ENCODE measurements at regions not wholly inside any gene's neighbourhood (a gene's known extent, or its start where the extent isn't known, plus 50 kb on each side); places are given as distances from the start of the nearest gene placed in this dataset.

DNA sequence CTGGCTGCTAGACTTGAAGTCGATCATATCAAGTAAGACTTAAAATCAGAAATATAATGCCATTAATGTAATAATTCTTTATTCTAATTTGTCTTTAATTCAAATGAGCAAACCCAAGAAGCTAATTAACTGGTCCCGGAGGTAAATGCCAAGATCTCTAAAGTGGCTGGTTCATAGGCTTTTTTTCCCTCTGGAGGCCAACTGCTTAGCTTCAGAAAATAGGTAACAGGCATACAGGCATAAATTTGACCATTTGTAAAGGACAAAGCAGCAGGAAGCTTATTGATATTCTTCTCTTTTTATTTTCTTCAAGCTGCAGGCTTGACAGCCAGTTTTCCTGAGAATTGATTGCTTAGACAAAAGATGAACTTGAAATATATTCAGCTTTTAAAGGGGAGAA is 158.6 kb upstream of the RAP2B start:
- intact Hi-C loops (cut with DNase I): no loop called here
- no peak for FAIRE-seq
- TF ChIP-seq, protein P1, sequence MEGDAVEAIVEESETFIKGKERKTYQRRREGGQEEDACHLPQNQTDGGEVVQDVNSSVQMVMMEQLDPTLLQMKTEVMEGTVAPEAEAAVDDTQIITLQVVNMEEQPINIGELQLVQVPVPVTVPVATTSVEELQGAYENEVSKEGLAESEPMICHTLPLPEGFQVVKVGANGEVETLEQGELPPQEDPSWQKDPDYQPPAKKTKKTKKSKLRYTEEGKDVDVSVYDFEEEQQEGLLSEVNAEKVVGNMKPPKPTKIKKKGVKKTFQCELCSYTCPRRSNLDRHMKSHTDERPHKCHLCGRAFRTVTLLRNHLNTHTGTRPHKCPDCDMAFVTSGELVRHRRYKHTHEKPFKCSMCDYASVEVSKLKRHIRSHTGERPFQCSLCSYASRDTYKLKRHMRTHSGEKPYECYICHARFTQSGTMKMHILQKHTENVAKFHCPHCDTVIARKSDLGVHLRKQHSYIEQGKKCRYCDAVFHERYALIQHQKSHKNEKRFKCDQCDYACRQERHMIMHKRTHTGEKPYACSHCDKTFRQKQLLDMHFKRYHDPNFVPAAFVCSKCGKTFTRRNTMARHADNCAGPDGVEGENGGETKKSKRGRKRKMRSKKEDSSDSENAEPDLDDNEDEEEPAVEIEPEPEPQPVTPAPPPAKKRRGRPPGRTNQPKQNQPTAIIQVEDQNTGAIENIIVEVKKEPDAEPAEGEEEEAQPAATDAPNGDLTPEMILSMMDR (IDR thresholded peaks at IDR 0.05; ENCODE audit: borderline replicate concordance, extremely low read depth, insufficient read depth): no peak
- Histone ChIP-seq H3K27me3 (ENCODE audit: control insufficient read depth, insufficient read depth, low read length) (no peaks in the 10 kb centered on the region), H3K9me3 (ENCODE audit: control insufficient read depth in 2 of 3, insufficient read depth in 1 of 3, low read length in 3 of 3) (no peaks in the 10 kb centered on the region), H3K27ac (ENCODE audit: low read depth in 2 of 2, low read length in 2 of 2) (no peak overlapping the region), H3K4me3 (ENCODE audit: low read length in 3 of 3) (no peak overlapping the region), H3K4me1 (ENCODE audit: control insufficient read depth in 2 of 3, insufficient read depth in 2 of 3, low read depth in 1 of 3, low read length in 3 of 3) (no peaks in the 10 kb centered on the region), H3K36me3 (ENCODE audit: control insufficient read depth in 2 of 3, insufficient read depth in 3 of 3, low read length in 3 of 3) (no peaks in the 10 kb centered on the region), H3K9ac (ENCODE audit: low read length in 3 of 3) (no peak overlapping the region)
- DNase-seq: no peak

DNA sequence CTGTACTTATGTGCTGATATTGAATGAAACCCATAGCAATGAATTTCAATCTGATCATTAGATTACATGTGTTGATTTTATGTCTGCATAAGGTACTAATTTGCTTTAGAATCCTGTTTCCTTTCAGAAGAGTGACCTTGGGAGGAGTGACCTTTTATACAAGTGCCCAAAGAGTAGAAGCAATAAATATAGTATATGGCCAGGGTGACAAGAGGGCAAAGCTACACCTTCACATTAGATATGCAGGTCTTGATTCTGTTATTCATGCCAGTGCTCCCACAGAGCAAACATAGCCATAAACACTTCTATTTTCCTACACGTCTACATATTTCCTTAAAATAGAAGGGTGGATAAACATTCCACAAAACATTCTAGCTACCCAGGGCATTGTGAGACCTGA is 158.2 kb upstream of the RAP2B start:
- Histone ChIP-seq H3K4me1 (ENCODE audit: control insufficient read depth in 2 of 3, insufficient read depth in 2 of 3, low read depth in 1 of 3, low read length in 3 of 3) (no peaks in the 10 kb centered on the region), H3K27me3 (ENCODE audit: control insufficient read depth, insufficient read depth, low read length) (no peaks in the 10 kb centered on the region), H3K4me3 (ENCODE audit: low read length in 3 of 3) (no peak overlapping the region), H3K36me3 (ENCODE audit: control insufficient read depth in 2 of 3, insufficient read depth in 3 of 3, low read length in 3 of 3) (no peaks in the 10 kb centered on the region), H3K27ac (ENCODE audit: low read depth in 2 of 2, low read length in 2 of 2) (no peak overlapping the region), H3K9me3 (ENCODE audit: control insufficient read depth in 2 of 3, insufficient read depth in 1 of 3, low read length in 3 of 3) (no peaks in the 10 kb centered on the region), H3K9ac (ENCODE audit: low read length in 3 of 3) (no peak overlapping the region)
- FAIRE-seq (no peak), DNase-seq (no peak)
- TF ChIP-seq, protein P1 (IDR thresholded peaks at IDR 0.05; ENCODE audit: borderline replicate concordance, extremely low read depth, insufficient read depth): no peak
- intact Hi-C loops (cut with DNase I): no loop called here

DNA sequence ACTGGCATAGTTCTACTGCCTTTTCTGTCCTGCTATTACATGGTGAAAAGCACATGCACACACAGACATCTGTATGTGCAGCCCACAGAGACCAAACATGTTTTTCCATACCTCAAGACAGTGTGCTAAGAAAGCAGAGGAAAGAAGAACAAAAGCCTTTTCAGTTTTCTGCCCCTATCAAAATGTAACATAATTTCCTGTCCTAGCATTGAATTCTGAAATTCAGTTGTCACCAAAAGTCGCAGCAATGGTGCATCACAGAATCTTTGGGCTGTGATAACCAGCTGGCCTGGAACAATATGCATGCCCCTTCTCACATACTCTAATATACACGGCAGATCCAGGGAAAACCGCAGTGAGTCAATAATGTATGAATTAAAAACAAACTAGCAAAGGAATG is 153.8 kb upstream of the RAP2B start:
- FAIRE-seq (no peak), DNase-seq (no peak)
- Histone ChIP-seq H3K4me1 (ENCODE audit: control insufficient read depth in 2 of 3, insufficient read depth in 2 of 3, low read depth in 1 of 3, low read length in 3 of 3) (no peaks in the 10 kb centered on the region), H3K9me3 (ENCODE audit: control insufficient read depth in 2 of 3, insufficient read depth in 1 of 3, low read length in 3 of 3) (no peaks in the 10 kb centered on the region), H3K27me3 (ENCODE audit: control insufficient read depth, insufficient read depth, low read length) (no peaks in the 10 kb centered on the region), H3K4me3 (ENCODE audit: low read length in 3 of 3) (no peak overlapping the region), H3K27ac (ENCODE audit: low read depth in 2 of 2, low read length in 2 of 2) (no peak overlapping the region), H3K36me3 (ENCODE audit: control insufficient read depth in 2 of 3, insufficient read depth in 3 of 3, low read length in 3 of 3) (no peaks in the 10 kb centered on the region), H3K9ac (ENCODE audit: low read length in 3 of 3) (no peak overlapping the region)
- intact Hi-C loops (cut with DNase I): no loop called here
- TF ChIP-seq, protein P1 (IDR thresholded peaks at IDR 0.05; ENCODE audit: borderline replicate concordance, extremely low read depth, insufficient read depth): no peak

GRCh38 chr3:153023896-153024295 is 138.1 kb upstream of the RAP2B start:
- Histone ChIP-seq H3K27ac (ENCODE audit: low read depth in 2 of 2, low read length in 2 of 2) (no peak overlapping the region), H3K4me3 (ENCODE audit: low read length in 3 of 3) (no peak overlapping the region), H3K4me1 (ENCODE audit: control insufficient read depth in 2 of 3, insufficient read depth in 2 of 3, low read depth in 1 of 3, low read length in 3 of 3) (no peaks in the 10 kb centered on the region), H3K9me3 (ENCODE audit: control insufficient read depth in 2 of 3, insufficient read depth in 1 of 3, low read length in 3 of 3) (no peaks in the 10 kb centered on the region), H3K9ac (ENCODE audit: low read length in 3 of 3) (no peak overlapping the region), H3K36me3 (ENCODE audit: control insufficient read depth in 2 of 3, insufficient read depth in 3 of 3, low read length in 3 of 3) (no peaks in the 10 kb centered on the region), H3K27me3 (ENCODE audit: control insufficient read depth, insufficient read depth, low read length) (no peaks in the 10 kb centered on the region)
- DNase-seq (no peak), FAIRE-seq (no peak)
- TF ChIP-seq, protein P1 (IDR thresholded peaks at IDR 0.05; ENCODE audit: borderline replicate concordance, extremely low read depth, insufficient read depth): no peak
- intact Hi-C loops (cut with DNase I): no loop called here
